GM10248 (cell line): ENCODE measurements at regions not wholly inside any gene's neighbourhood (a gene's known extent, or its start where the extent isn't known, plus 50 kb on each side); places are given as distances from the start of the nearest gene placed in this dataset.

Experiments used
- CTCF ChIA-PET: fragments of 300-600 bp; sonication (Branson Sonifier 250); formaldehyde crosslinking; extraction: SDS; loops from one replicate; lab custom pipeline; 2021; ENCODE audit warnings: antibody characterized with exemption; lab: Yijun Ruan, JAX
- POLR2A ChIA-PET: fragments of 350-650 bp; sonication (Branson Sonifier 250); formaldehyde crosslinking; extraction: SDS; loops from one replicate; lab custom pipeline; 2020; ENCODE audit warnings: antibody characterized with exemption; lab: Yijun Ruan, JAX
- DNase-seq: peaks from one replicate; pipeline ENCODE4 v3.0.0; 2012; ENCODE audit errors: extremely low spot score
- TF ChIP-seq, protein P1 (sequence below): IDR thresholded peaks from 2 replicates; pipeline ENCODE4 v1.5.1; 2012; ENCODE audit warnings: mild to moderate bottlenecking, low read depth; ENCODE audit errors: extremely low read depth, missing control alignments, control extremely low read depth

DNA sequence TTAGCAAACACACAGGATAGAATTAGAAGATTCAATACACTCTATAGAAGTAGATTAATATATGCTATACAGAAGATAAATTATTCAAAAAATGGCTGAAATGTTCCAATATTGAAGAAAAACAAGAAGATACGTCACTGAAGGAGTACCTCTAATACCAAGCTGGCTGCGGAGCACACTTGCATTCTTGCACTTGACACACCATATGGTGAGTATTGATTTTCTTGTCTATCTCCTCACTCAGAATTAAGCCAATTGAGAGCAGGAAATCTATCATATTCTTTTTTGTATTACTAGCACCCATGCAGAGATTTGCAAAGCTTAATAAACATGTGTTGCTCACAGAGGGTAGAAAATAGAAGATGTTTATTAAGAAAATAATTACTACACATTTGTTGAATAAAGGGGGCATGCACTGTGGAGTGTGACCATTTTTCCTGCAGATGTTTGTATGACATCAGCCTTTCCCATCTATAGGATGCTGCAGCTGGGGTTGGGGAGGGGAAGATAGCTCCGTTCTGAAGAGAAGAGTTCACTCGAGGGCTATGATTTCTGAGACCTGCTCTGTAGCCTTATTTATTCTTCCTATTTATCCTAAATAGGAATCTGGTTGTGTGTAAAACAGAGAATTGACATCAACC lies 318.1 kb downstream of the HHIPL2 start:
- no peak for DNase-seq
- TF ChIP-seq, protein P1, sequence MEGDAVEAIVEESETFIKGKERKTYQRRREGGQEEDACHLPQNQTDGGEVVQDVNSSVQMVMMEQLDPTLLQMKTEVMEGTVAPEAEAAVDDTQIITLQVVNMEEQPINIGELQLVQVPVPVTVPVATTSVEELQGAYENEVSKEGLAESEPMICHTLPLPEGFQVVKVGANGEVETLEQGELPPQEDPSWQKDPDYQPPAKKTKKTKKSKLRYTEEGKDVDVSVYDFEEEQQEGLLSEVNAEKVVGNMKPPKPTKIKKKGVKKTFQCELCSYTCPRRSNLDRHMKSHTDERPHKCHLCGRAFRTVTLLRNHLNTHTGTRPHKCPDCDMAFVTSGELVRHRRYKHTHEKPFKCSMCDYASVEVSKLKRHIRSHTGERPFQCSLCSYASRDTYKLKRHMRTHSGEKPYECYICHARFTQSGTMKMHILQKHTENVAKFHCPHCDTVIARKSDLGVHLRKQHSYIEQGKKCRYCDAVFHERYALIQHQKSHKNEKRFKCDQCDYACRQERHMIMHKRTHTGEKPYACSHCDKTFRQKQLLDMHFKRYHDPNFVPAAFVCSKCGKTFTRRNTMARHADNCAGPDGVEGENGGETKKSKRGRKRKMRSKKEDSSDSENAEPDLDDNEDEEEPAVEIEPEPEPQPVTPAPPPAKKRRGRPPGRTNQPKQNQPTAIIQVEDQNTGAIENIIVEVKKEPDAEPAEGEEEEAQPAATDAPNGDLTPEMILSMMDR: no peak
- ChIA-PET POLR2A (no interaction called here), CTCF (interaction anchor here (1.2 kb wide), 1 partner anchor 14 kb away, joined by 3 read pairs; no protein-coding TSS in a partner anchor)

DNA sequence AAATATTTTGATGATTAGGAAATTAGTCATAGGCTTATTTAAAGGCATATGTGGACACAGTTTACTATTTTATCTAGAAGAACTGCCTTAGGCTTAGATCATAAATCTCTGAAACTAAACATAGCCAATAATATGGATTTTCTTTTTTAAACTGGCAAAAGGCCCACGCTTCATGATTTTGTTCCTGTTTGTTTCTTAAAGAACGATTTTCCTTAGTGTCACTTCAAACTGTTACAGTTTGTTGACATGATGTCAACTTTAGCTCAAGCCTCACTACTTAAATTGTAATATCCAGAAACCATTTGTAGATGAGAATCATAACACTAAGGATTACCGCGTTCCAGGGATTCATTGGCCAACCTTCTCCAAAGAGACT lies 322.6 kb downstream of the HHIPL2 start:
- POLR2A ChIA-PET: no interaction called here
- DNase-seq: no peak
- TF ChIP-seq, protein P1: no peak
- CTCF ChIA-PET: interaction anchor here (1.3 kb wide), 1 partner anchor 12 kb away, joined by 3 read pairs; no protein-coding TSS in a partner anchor

DNA sequence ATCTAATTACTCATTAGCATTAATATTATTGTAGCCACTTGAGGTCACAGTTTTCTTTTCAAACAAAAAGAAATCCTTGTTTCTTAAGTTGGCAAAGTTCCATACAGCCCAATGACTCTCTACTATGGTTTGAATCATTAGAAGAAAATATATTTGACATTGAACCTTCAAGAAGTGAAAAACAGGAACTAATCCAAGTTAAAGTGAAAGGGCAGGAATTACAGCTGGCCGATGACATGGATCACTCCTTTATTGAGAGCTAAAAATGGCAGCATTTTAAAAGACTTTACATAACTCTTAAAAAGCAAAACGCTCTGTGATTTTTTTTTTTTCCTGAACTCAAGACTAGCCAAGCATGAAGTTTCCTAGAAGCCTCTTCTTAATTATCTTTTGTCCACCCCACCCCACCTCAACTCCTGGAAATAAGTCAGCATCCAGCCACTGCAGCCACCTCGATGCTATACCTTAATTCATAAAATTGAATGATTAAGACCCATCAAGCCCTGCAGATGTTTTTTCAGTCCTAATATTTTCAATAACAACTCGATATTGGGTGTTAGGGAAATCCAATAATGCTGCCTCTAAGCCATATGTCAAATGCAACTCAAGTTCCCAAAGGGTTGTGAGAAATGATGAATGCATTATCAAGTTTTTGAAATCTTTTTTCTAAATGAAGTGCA lies 323.1 kb downstream of the HHIPL2 start:
- CTCF ChIA-PET: interaction anchor here (1.3 kb wide), 1 partner anchor 12 kb away, joined by 3 read pairs; no protein-coding TSS in a partner anchor

DNA sequence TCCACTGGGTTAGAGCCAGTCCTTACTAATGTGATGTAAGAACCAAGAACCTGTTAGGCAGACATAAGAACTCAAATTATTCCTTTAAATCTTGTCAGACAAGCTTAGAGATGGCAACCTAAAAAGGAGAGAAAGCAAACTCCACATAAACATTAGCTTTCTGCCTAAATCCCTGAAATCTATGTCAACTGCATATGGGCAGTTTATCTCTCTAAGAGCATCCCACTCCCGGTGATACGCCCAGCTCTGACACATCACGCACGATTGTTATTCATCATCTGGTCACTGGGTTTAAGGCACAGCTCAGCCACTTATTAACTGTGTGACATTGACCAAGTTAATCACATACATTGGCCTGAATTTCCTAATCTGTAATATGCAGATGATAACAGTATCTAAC lies 323.7 kb downstream of the HHIPL2 start:
- ChIA-PET CTCF (no interaction called here), POLR2A (no interaction called here)
- DNase-seq: no peak
- TF ChIP-seq, protein P1: no peak

More for the DNA sequence above, 323.1 kb downstream of the HHIPL2 start:
- POLR2A ChIA-PET: no interaction called here
- no peak for DNase-seq
- TF ChIP-seq, protein P1: no peak

DNA sequence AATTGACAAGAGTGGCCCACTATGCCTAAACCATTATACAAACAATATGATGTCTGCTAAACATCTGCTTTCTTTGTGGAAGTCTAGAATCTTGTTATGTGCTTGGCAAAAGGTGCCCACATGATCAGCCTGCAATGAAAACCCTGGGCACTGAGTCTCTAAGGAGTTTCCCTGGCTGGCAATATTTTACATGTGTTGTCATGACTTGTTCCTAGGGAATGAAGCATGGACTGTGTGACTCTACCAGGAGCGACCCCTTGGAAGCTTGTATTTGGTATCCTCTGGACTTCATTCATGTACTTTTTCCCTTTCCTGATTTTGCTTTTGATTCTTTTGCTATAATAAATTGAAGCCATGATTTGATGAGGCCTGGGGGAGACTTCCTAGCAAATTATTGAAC lies 324.9 kb downstream of the HHIPL2 start:
- TF ChIP-seq, protein P1: no peak
- ChIA-PET POLR2A (no interaction called here), CTCF (no interaction called here)
- no peak for DNase-seq

DNA sequence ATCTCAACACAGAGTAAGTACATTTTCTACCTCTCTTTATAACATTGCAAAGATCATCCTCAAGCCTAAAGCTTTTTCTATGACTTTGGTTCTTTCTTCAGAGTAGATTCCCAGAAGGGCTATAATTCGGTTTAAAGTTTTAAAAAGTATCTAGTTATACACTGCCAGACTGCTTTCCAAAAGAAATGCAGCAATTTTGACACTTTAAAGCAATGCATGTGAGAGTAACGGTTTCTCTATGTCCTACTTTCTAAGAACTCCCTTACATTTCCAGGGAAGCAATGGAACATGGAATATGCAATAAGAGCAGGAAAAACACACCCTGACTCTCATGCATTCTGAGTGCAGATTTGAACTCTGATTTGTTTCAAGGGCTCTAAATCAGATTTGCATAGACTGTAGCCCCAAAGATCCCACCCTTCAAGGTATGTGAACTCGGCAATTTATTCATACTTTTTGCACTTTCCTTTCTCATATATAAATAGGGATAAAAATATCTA lies 331.6 kb downstream of the HHIPL2 start:
- CTCF ChIA-PET: interaction anchor here (1.1 kb wide), 1 partner anchor 33 kb away, joined by 3 read pairs; no protein-coding TSS in a partner anchor
- POLR2A ChIA-PET: no interaction called here
- TF ChIP-seq, protein P1: no peak
- DNase-seq: no peak
